SK-N-SH (cell line): ENCODE measurements at regions not wholly inside any gene's neighbourhood (a gene's known extent, or its start where the extent isn't known, plus 50 kb on each side); places are given as distances from the start of the nearest gene placed in this dataset.

ENCODE experiments used
- TF ChIP-seq, protein P1 (sequence below): fragments of 200-600 bp; sonication (generic); IDR thresholded peaks from 2 replicates; pipeline ENCODE4 v1.6.1; 2017; ENCODE audit warnings: antibody characterized with exemption, mild to moderate bottlenecking, moderate library complexity
- TF ChIP-seq, protein P2 (sequence below): IDR thresholded peaks from 2 replicates; pipeline ENCODE4 v1.4.0; 2012; ENCODE audit warnings: low read depth, borderline replicate concordance

DNA sequence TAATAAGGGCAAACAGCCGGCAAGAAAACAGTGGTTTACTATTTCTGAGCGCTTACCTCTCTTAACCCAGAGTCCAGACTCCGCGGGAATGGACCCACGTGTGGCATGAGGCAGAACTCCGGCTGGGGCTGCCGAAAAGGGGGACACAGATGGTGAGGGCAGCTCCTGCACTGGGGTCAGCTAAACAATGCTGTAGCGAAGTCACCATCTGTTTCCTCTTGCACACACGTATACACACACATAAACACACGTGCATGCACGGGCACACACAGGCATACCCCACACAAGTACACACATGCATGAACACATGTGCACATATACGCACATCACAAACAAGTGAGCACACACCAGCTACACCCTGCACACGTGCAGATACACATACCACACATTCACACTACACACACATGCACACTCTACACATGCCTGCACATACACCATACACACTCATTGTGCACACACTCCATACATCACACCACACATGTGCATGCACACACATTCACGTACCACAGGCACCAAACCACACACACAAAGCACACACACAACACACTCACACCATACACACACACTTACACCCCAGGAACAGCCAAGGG lies 105.9 kb upstream of the ID2 start:
- TF ChIP-seq, protein P1, sequence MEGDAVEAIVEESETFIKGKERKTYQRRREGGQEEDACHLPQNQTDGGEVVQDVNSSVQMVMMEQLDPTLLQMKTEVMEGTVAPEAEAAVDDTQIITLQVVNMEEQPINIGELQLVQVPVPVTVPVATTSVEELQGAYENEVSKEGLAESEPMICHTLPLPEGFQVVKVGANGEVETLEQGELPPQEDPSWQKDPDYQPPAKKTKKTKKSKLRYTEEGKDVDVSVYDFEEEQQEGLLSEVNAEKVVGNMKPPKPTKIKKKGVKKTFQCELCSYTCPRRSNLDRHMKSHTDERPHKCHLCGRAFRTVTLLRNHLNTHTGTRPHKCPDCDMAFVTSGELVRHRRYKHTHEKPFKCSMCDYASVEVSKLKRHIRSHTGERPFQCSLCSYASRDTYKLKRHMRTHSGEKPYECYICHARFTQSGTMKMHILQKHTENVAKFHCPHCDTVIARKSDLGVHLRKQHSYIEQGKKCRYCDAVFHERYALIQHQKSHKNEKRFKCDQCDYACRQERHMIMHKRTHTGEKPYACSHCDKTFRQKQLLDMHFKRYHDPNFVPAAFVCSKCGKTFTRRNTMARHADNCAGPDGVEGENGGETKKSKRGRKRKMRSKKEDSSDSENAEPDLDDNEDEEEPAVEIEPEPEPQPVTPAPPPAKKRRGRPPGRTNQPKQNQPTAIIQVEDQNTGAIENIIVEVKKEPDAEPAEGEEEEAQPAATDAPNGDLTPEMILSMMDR, result no peak
- TF ChIP-seq, protein P2, sequence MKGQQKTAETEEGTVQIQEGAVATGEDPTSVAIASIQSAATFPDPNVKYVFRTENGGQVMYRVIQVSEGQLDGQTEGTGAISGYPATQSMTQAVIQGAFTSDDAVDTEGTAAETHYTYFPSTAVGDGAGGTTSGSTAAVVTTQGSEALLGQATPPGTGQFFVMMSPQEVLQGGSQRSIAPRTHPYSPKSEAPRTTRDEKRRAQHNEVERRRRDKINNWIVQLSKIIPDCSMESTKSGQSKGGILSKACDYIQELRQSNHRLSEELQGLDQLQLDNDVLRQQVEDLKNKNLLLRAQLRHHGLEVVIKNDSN, result no peak
